IMR-90 (cell line): ENCODE measurements at regions not wholly inside any gene's neighbourhood (a gene's known extent, or its start where the extent isn't known, plus 50 kb on each side); places are given as distances from the start of the nearest gene placed in this dataset.

Experiments
- ATAC-seq: fragments of 200-7000 bp; cut with Tn5 transposase; 2 replicates; pipeline ENCODE4 v1.9.1; 2020; ENCODE audit warnings: low read depth, mild to moderate bottlenecking, moderate library complexity
- BruUV-seq: library from RNA; stranded (reverse); fragments of 400-500 nt; replicated peaks from 2 replicates; lab custom pipeline; 2021; lab: Mats Ljungman, UMichigan
- CTCF ChIA-PET: fragments of 300-600 bp; formaldehyde crosslinking; extraction: SDS; loops from one replicate; lab custom pipeline; 2021; ENCODE audit warnings: antibody characterized with exemption; lab: Yijun Ruan, JAX
- POLR2A ChIA-PET: fragments of 300-600 bp; sonication (Branson Sonifier 250); formaldehyde crosslinking; loops from one replicate; lab custom pipeline; 2022; ENCODE audit warnings: antibody characterized with exemption; ENCODE audit not compliant: unreplicated experiment; lab: Charles Lee
- DNase-seq: peaks from one replicate; pipeline ENCODE4 v3.0.0; 2013
- H2AFZ ChIP-seq: replicated peaks from 2 replicates; pipeline ENCODE3; 2013; ENCODE audit warnings: low read length, mild to moderate bottlenecking; ENCODE audit not compliant: poor library complexity
- H2AK5ac ChIP-seq: 2 replicates; pipeline ENCODE4 v1.6.1; 2013; ENCODE audit warnings: low read depth, low read length, inconsistent platforms
- H2AK9ac ChIP-seq: replicated peaks from 2 replicates; pipeline ENCODE3; 2013; ENCODE audit warnings: mild to moderate bottlenecking, low read depth, low read length, moderate library complexity; ENCODE audit not compliant: poor library complexity
- H2BK120ac ChIP-seq: 2 replicates; pipeline ENCODE4 v1.6.1; 2013; ENCODE audit warnings: low read depth, low read length, inconsistent platforms
- H2BK15ac ChIP-seq: 3 replicates; pipeline ENCODE4 v1.6.1; 2013; ENCODE audit warnings: low read depth, low read length, inconsistent platforms
- H2BK20ac ChIP-seq: 2 replicates; pipeline ENCODE4 v1.6.1; 2013; ENCODE audit warnings: low read depth, mild to moderate bottlenecking, inconsistent platforms, low read length, moderate library complexity
- H2BK5ac ChIP-seq: 2 replicates; pipeline ENCODE4 v1.6.1; 2013; ENCODE audit warnings: mild to moderate bottlenecking, low read depth, low read length, inconsistent platforms; ENCODE audit not compliant: poor library complexity, severe bottlenecking
- H3K14ac ChIP-seq: replicated peaks from 2 replicates; pipeline ENCODE4 v1.6.1; 2013; ENCODE audit warnings: low read depth, low read length, inconsistent platforms
- H3K18ac ChIP-seq: 2 replicates; pipeline ENCODE4 v1.6.1; 2013; ENCODE audit warnings: low read depth, low read length, control low read depth
- H3K23ac ChIP-seq: 2 replicates; pipeline ENCODE4 v1.6.1; 2013; ENCODE audit warnings: low read depth, low read length, inconsistent platforms
- H3K27ac ChIP-seq: 2 replicates; pipeline ENCODE4 v1.5.1; 2013; ENCODE audit warnings: mild to moderate bottlenecking, control low read depth, low read length; ENCODE audit not compliant: insufficient read depth
- H3K27me3 ChIP-seq: 2 replicates; pipeline ENCODE4 v1.6.1; 2013; ENCODE audit warnings: low read length; ENCODE audit not compliant: control insufficient read depth, insufficient read depth
- H3K36me3 ChIP-seq: 2 replicates; pipeline ENCODE4 v1.6.1; 2013; ENCODE audit warnings: low read length, mixed read lengths; ENCODE audit not compliant: control insufficient read depth, insufficient read depth
- H3K4ac ChIP-seq: 2 replicates; pipeline ENCODE4 v1.6.1; 2013; ENCODE audit warnings: low read depth, low read length, inconsistent platforms
- H3K4me1 ChIP-seq: 2 replicates; pipeline ENCODE4 v1.6.1; 2013; ENCODE audit warnings: low read length, mixed read lengths; ENCODE audit not compliant: control insufficient read depth, insufficient read depth
- H3K4me2 ChIP-seq: 2 replicates; pipeline ENCODE4 v1.6.1; 2013; ENCODE audit warnings: low read depth, mild to moderate bottlenecking, control low read depth, low read length, moderate library complexity
- H3K4me3 ChIP-seq: 2 replicates; pipeline ENCODE4 v1.5.1; 2013; ENCODE audit warnings: low read depth, mild to moderate bottlenecking, control low read depth, low read length, moderate library complexity; ENCODE audit not compliant: insufficient read depth
- H3K56ac ChIP-seq: 2 replicates; pipeline ENCODE4 v1.6.1; 2013; ENCODE audit warnings: low read length, inconsistent platforms; ENCODE audit not compliant: insufficient read depth; ENCODE audit errors: extremely low read depth
- H3K79me1 ChIP-seq, 2 experiments: 2 replicates each; pipeline ENCODE4 v1.6.1; 2013; ENCODE audit warnings: low read length in 2 of 2, inconsistent platforms in 1 of 2, low read depth in 1 of 2
- H3K9ac ChIP-seq: 2 replicates; pipeline ENCODE4 v1.6.1; 2013; ENCODE audit warnings: low read depth, low read length, control low read depth
- H3K9me1 ChIP-seq: 2 replicates; pipeline ENCODE4 v1.6.1; 2013; ENCODE audit warnings: low read length, inconsistent platforms; ENCODE audit not compliant: insufficient read depth
- H3K9me3 ChIP-seq: 2 replicates; pipeline ENCODE4 v1.6.1; 2013; ENCODE audit warnings: low read length; ENCODE audit not compliant: control insufficient read depth, insufficient read depth
- H4K20me1 ChIP-seq: 2 replicates; pipeline ENCODE4 v1.6.1; 2013; ENCODE audit warnings: low read length, inconsistent platforms; ENCODE audit not compliant: insufficient read depth
- H4K5ac ChIP-seq: 2 replicates; pipeline ENCODE4 v1.6.1; 2013; ENCODE audit warnings: mild to moderate bottlenecking, low read depth, low read length, control low read depth
- H4K8ac ChIP-seq, 2 experiments: 2 replicates each; pipeline ENCODE4 v1.6.1; 2013; ENCODE audit warnings: low read depth in 2 of 2, low read length in 2 of 2, control low read depth in 1 of 2, inconsistent platforms in 1 of 2
- H4K91ac ChIP-seq: 2 replicates; pipeline ENCODE4 v1.6.1; 2013; ENCODE audit warnings: low read depth, low read length, inconsistent platforms; ENCODE audit not compliant: insufficient read depth
- BHLHE40 ChIP-seq: fragments of 150-350 bp; IDR thresholded peaks from 2 replicates; pipeline ENCODE4 v1.6.1; 2016; ENCODE audit warnings: mild to moderate bottlenecking, low read depth, low read length
- CEBPB ChIP-seq: IDR thresholded peaks from 2 replicates; pipeline ENCODE4 v1.6.1; 2012; ENCODE audit warnings: low read depth, low read length, improper control_type of control experiment
- CHD1 ChIP-seq: IDR thresholded peaks from 2 replicates; pipeline ENCODE4 v1.6.1; 2012; ENCODE audit warnings: low read depth, low read length, improper control_type of control experiment
- CTCF ChIP-seq: conservative IDR thresholded peaks from 2 replicates; pipeline ENCODE4 v1.5.1; 2012; ENCODE audit warnings: mild to moderate bottlenecking, low read depth, low read length, improper control_type of control experiment
- ELK1 ChIP-seq: fragments of 150-350 bp; IDR thresholded peaks from 2 replicates; pipeline ENCODE4 v1.6.1; 2016; ENCODE audit warnings: low read depth, mild to moderate bottlenecking, low read length, moderate library complexity, borderline replicate concordance
- FOS ChIP-seq: fragments of 150-350 bp; IDR thresholded peaks from 2 replicates; pipeline ENCODE4 v1.6.1; 2016; ENCODE audit warnings: low read depth, low read length
- MAFK ChIP-seq: IDR thresholded peaks from 2 replicates; pipeline ENCODE4 v1.6.1; 2012; ENCODE audit warnings: low read depth, low read length, improper control_type of control experiment
- MAZ ChIP-seq: IDR thresholded peaks from 2 replicates; pipeline ENCODE4 v1.6.1; 2012; ENCODE audit warnings: low read depth, mild to moderate bottlenecking, low read length, improper control_type of control experiment, moderate library complexity, borderline replicate concordance
- MXI1 ChIP-seq: IDR thresholded peaks from 2 replicates; pipeline ENCODE4 v1.6.1; 2012; ENCODE audit warnings: low read depth, mild to moderate bottlenecking, low read length, moderate library complexity, borderline replicate concordance
- NFE2L2 ChIP-seq: fragments of 150-350 bp; IDR thresholded peaks from 2 replicates; pipeline ENCODE4 v1.6.1; 2016; ENCODE audit warnings: low read depth, mild to moderate bottlenecking, low read length
- POLR2A ChIP-seq: IDR thresholded peaks from 2 replicates; pipeline ENCODE4 v1.6.1; 2012; ENCODE audit warnings: mild to moderate bottlenecking, low read depth, low read length
- RAD21 ChIP-seq: IDR thresholded peaks from 2 replicates; pipeline ENCODE4 v1.6.1; 2012; ENCODE audit warnings: low read length, improper control_type of control experiment
- RCOR1 ChIP-seq: IDR thresholded peaks from 2 replicates; pipeline ENCODE4 v1.6.1; 2012; ENCODE audit warnings: mild to moderate bottlenecking, low read length, improper control_type of control experiment; ENCODE audit not compliant: insufficient replicate concordance
- RFX5 ChIP-seq: IDR thresholded peaks from 2 replicates; pipeline ENCODE4 v1.8.0; 2012; ENCODE audit warnings: low read depth, mild to moderate bottlenecking, low read length, moderate library complexity
- SMC3 ChIP-seq: fragments of 150-350 bp; IDR thresholded peaks from 2 replicates; pipeline ENCODE4 v1.6.1; 2016; ENCODE audit warnings: low read depth, mild to moderate bottlenecking, antibody characterized with exemption, low read length, moderate library complexity
- USF2 ChIP-seq: fragments of 150-350 bp; IDR thresholded peaks from 2 replicates; pipeline ENCODE4 v1.6.1; 2017; ENCODE audit warnings: mild to moderate bottlenecking, antibody characterized with exemption, low read length, low read depth
- WGBS, 2 experiments: methylation state at CpG; one replicate each; pipeline versions ENCODE4 v1.1.5 to v1.1.7; 2013; ENCODE audit warnings: missing lambda C conversion rate in 2 of 2; ENCODE audit not compliant: insufficient read length in 1 of 2; ENCODE audit errors: extremely low coverage in 2 of 2; 5-methylcytosine and 5-hydroxymethylcytosine counted together
- dilution Hi-C: fragments of 300-500 bp; cut with HindIII; formaldehyde crosslinking; loops from one replicate; pipeline ENCODE4 v1.14.3; 2018; ENCODE audit warnings: low sequenced_read_pairs; ENCODE audit not compliant: unreplicated experiment
- in situ Hi-C: fragments of 300-500 bp; cut with MboI; formaldehyde crosslinking; loops from 3 replicates; pipeline ENCODE4 v1.14.3; 2019; ENCODE audit warnings: low sequenced_read_pairs, inconsistent platforms, mixed read lengths
- intact Hi-C: fragments of 100-400 bp; cut with micrococcal nuclease; formaldehyde crosslinking; loops from 2 replicates; pipeline ENCODE4 v1.10.0; 2022

GRCh38 chr15:98425173-98425572 is 223.2 kb upstream of the IGF1R start:
- Histone ChIP-seq H3K18ac (no peak overlapping the region), H4K8ac (no peak overlapping the region), H3K36me3 (no peaks in the 10 kb centered on the region), H3K79me1 (no peaks in the 10 kb centered on the region), H3K27me3 (peaks cover 38% of the 10 kb centered on the region), H3K9me3 (no peaks in the 10 kb centered on the region), H2BK5ac (no peak overlapping the region), H3K4me1 (no peaks in the 10 kb centered on the region; the same call in 1 of the 2 replicates), H4K20me1 (no peaks in the 10 kb centered on the region; the same call in 1 of the 2 replicates), H2BK15ac (no peak overlapping the region), H3K9ac (no peak overlapping the region), H3K4ac (no peak overlapping the region), H2AK9ac (no peak overlapping the region), H3K23ac (no peak overlapping the region), H3K14ac (no peak overlapping the region), H2AFZ (no peak overlapping the region), H3K27ac (no peak overlapping the region), H2BK120ac (no peak overlapping the region), H3K56ac (no peak overlapping the region), H2BK20ac (no peak overlapping the region), H3K9me1 (no peaks in the 10 kb centered on the region), H4K91ac (no peak overlapping the region), H4K5ac (no peak overlapping the region), H3K4me3 (no peak overlapping the region), H3K4me2 (no peak overlapping the region), H2AK5ac (no peak overlapping the region)
- ChIA-PET POLR2A (no interaction called here), CTCF (no interaction called here)
- WGBS, 2 experiments: 13% methylated on average over 1 of the region's 11 CpGs; no CpG with 5 or more reads in 1 of the 2 experiments
- DNase-seq: no peak
- no TSS peak for BruUV-seq
- in situ Hi-C loops (loop anchor here (5.0 to 25.0 kb wide), 3 partner anchors 118 to 787 kb away; no protein-coding TSS in a partner anchor), intact Hi-C loops (no loop called here), dilution Hi-C loops (no loop called here)
- no peak for ATAC-seq
- TF ChIP-seq RAD21 (no peak), POLR2A (no peak), FOS (no peak), RFX5 (no peak), RCOR1 (no peak), ELK1 (no peak), MAFK (no peak), SMC3 (no peak), MXI1 (no peak), MAZ (no peak), CHD1 (no peak), CTCF (no peak), USF2 (no peak), BHLHE40 (no peak), CEBPB (no peak), NFE2L2 (no peak)
